H9 (cell line): ENCODE measurements at regions not wholly inside any gene's neighbourhood (a gene's known extent, or its start where the extent isn't known, plus 50 kb on each side); places are given as distances from the start of the nearest gene placed in this dataset.

Source experiments
- DNase-seq: peaks from one replicate; pipeline ENCODE4 v3.0.0-alpha.2; 2017
- H2AFZ ChIP-seq: one replicate; pipeline ENCODE4 v1.6.1; 2013; ENCODE audit warnings: mild to moderate bottlenecking, low read length, control low read depth, moderate library complexity
- H2AK5ac ChIP-seq: 2 replicates; pipeline ENCODE4 v1.6.1; 2013; ENCODE audit warnings: low read length, control low read depth, mixed read lengths; ENCODE audit not compliant: insufficient read length
- H2BK120ac ChIP-seq: one replicate; pipeline ENCODE4 v1.6.1; 2013; ENCODE audit warnings: low read depth, mild to moderate bottlenecking, low read length, control low read depth, inconsistent platforms; ENCODE audit not compliant: poor library complexity, severe bottlenecking
- H2BK12ac ChIP-seq: 2 replicates; pipeline ENCODE4 v1.6.1; 2013; ENCODE audit warnings: low read length, control low read depth, mixed read lengths, low read depth; ENCODE audit not compliant: insufficient read length
- H2BK15ac ChIP-seq: 2 replicates; pipeline ENCODE4 v1.6.1; 2013; ENCODE audit warnings: low read depth, low read length, control low read depth
- H2BK20ac ChIP-seq: one replicate; pipeline ENCODE4 v1.6.1; 2013; ENCODE audit warnings: low read depth, mild to moderate bottlenecking, low read length, control low read depth, inconsistent platforms; ENCODE audit not compliant: poor library complexity, severe bottlenecking
- H2BK5ac ChIP-seq: 2 replicates; pipeline ENCODE4 v1.6.1; 2013; ENCODE audit warnings: low read length, control low read depth, mixed read lengths; ENCODE audit not compliant: insufficient read length
- H3K14ac ChIP-seq: 2 replicates; pipeline ENCODE4 v1.6.1; 2013; ENCODE audit warnings: low read length, control low read depth; ENCODE audit not compliant: insufficient read depth
- H3K18ac ChIP-seq: 2 replicates; pipeline ENCODE4 v1.6.1; 2013; ENCODE audit warnings: low read depth, mild to moderate bottlenecking, mixed read lengths, low read length, control low read depth; ENCODE audit not compliant: insufficient read length
- H3K23ac ChIP-seq: 2 replicates; pipeline ENCODE4 v1.6.1; 2013; ENCODE audit warnings: low read length, control low read depth, mixed read lengths, low read depth; ENCODE audit not compliant: insufficient read length
- H3K23me2 ChIP-seq: 2 replicates; pipeline ENCODE4 v1.6.1; 2013; ENCODE audit warnings: low read depth, mild to moderate bottlenecking, mixed read lengths, low read length, control low read depth; ENCODE audit not compliant: insufficient read length, poor library complexity, severe bottlenecking
- H3K27ac ChIP-seq: 2 replicates; pipeline ENCODE4 v1.5.1; 2013; ENCODE audit warnings: low read length, control low read depth, mixed read lengths, low read depth; ENCODE audit not compliant: insufficient read length
- H3K27me3 ChIP-seq: 2 replicates; pipeline ENCODE4 v1.6.1; 2013; ENCODE audit warnings: low read length, control low read depth, inconsistent platforms; ENCODE audit not compliant: insufficient read depth
- H3K4ac ChIP-seq: 2 replicates; pipeline ENCODE4 v1.6.1; 2013; ENCODE audit warnings: low read depth, mild to moderate bottlenecking, control low read depth, inconsistent platforms, low read length, moderate library complexity
- H3K4me1 ChIP-seq: 2 replicates; pipeline ENCODE4 v1.6.1; 2013; ENCODE audit warnings: low read length, control low read depth, inconsistent platforms; ENCODE audit not compliant: insufficient read depth
- H3K4me2 ChIP-seq: 2 replicates; pipeline ENCODE4 v1.6.1; 2013; ENCODE audit warnings: low read length, control low read depth, mixed read lengths; ENCODE audit not compliant: insufficient read length, insufficient read depth
- H3K56ac ChIP-seq: 2 replicates; pipeline ENCODE4 v1.6.1; 2013; ENCODE audit warnings: low read depth, mild to moderate bottlenecking, mixed read lengths, low read length, control low read depth; ENCODE audit not compliant: insufficient read length
- H3K79me1 ChIP-seq: 2 replicates; pipeline ENCODE4 v1.6.1; 2013; ENCODE audit warnings: low read depth, mild to moderate bottlenecking, moderate library complexity, low read length, control low read depth, inconsistent platforms; ENCODE audit not compliant: insufficient read depth, poor library complexity, severe bottlenecking
- H3K79me2 ChIP-seq: 2 replicates; pipeline ENCODE4 v1.6.1; 2013; ENCODE audit warnings: low read length, control low read depth, inconsistent platforms; ENCODE audit not compliant: insufficient read depth
- H3K9ac ChIP-seq: 2 replicates; pipeline ENCODE4 v1.6.1; 2013; ENCODE audit warnings: low read length, control low read depth, mixed read lengths; ENCODE audit not compliant: insufficient read length; ENCODE audit errors: extremely low read depth
- H3K9me3 ChIP-seq: one replicate; pipeline ENCODE4 v1.6.1; 2013; ENCODE audit warnings: low read depth, low read length, inconsistent platforms; ENCODE audit not compliant: control insufficient read depth
- H3T11ph ChIP-seq: one replicate; pipeline ENCODE4 v1.6.1; 2013; ENCODE audit warnings: mild to moderate bottlenecking, low read length, control low read depth, inconsistent platforms
- H4K20me1 ChIP-seq: one replicate; pipeline ENCODE4 v1.6.1; 2013; ENCODE audit not compliant: control insufficient read depth, insufficient read length, insufficient read depth
- H4K5ac ChIP-seq: 2 replicates; pipeline ENCODE4 v1.6.1; 2013; ENCODE audit warnings: low read depth, mild to moderate bottlenecking, mixed read lengths, low read length, control low read depth; ENCODE audit not compliant: insufficient read length
- H4K8ac ChIP-seq: replicated peaks from 2 replicates; pipeline ENCODE4 v1.6.1; 2013; ENCODE audit warnings: low read length, control low read depth, mixed read lengths, low read depth; ENCODE audit not compliant: insufficient read length
- H4K91ac ChIP-seq: 2 replicates; pipeline ENCODE4 v1.6.1; 2013; ENCODE audit warnings: low read depth, mild to moderate bottlenecking, moderate library complexity, mixed read lengths, low read length, control low read depth; ENCODE audit not compliant: insufficient read length
- H3K27ac Mint-ChIP-seq, 3 experiments: 2 replicates in 2 of 3; 3 replicates in 1 of 3; pipeline ENCODE4 v1.8.0; 2020 to 2021; ENCODE audit warnings: mixed read lengths in 3 of 3, mild to moderate bottlenecking in 1 of 3, moderate library complexity in 1 of 3
- H3K27me3 Mint-ChIP-seq: 2 replicates; pipeline ENCODE4 v1.8.0; 2021; ENCODE audit warnings: low read depth, mild to moderate bottlenecking, moderate library complexity, mixed read lengths
- H3K36me3 Mint-ChIP-seq, 3 experiments: 2 replicates in 2 of 3; 3 replicates in 1 of 3; pipeline ENCODE4 v1.8.0; 2020 to 2021; ENCODE audit warnings: low read depth in 3 of 3, mixed read lengths in 3 of 3; ENCODE audit not compliant: insufficient read depth in 1 of 3
- H3K4me1 Mint-ChIP-seq, 2 experiments: 2 replicates each; pipeline ENCODE4 v1.8.0; 2020; ENCODE audit warnings: mixed read lengths in 2 of 2
- H3K4me3 Mint-ChIP-seq, 2 experiments: 2 replicates in 1 of 2; 3 replicates in 1 of 2; pipeline ENCODE4 v1.8.0; 2020 to 2021; ENCODE audit warnings: mild to moderate bottlenecking in 2 of 2, mixed read lengths in 2 of 2, moderate library complexity in 1 of 2
- H3K9me3 Mint-ChIP-seq, 2 experiments: 2 replicates in 1 of 2; 3 replicates in 1 of 2; pipeline ENCODE4 v1.8.0; 2020; ENCODE audit warnings: mild to moderate bottlenecking in 2 of 2, mixed read lengths in 2 of 2, moderate library complexity in 1 of 2
- WGBS: extraction: QIAGEN DNeasy Blood & Tissue Kit; methylation state at CpG from one replicate; pipeline ENCODE4 v1.1.7; 2013; ENCODE audit warnings: missing lambda C conversion rate, low lambda C conversion rate, mixed read lengths; ENCODE audit not compliant: insufficient read length; ENCODE audit errors: extremely low coverage; 5-methylcytosine and 5-hydroxymethylcytosine counted together
- TF ChIP-seq, protein P1 (sequence below): fragments of 200-600 bp; sonication (generic); conservative IDR thresholded peaks from 3 replicates; pipeline ENCODE4 v1.8.0; 2021; ENCODE audit warnings: antibody characterized with exemption, mild to moderate bottlenecking

DNA sequence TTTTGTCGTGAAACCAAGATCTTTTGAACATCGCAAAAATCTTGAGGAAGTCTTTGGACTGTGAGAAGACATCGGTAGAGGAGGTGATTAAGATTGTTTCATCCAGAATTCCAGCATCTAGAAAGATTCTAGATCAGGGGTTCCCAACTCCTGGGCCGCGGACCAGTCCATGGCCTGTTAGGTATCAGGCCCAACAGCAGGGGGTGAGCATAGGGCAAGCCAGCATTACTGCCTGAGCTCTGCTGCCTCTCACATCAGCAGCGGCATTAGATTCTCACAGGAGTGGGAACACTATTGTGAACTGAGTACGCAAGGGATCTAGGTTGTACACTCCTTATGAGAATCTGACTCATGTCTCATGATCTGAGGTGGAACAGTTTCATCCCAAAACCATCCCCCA lies 600.6 kb upstream of the CDH11 start:
- Histone ChIP-seq H3K56ac (no peak overlapping the region), H3K9me3 (no peaks in the 10 kb centered on the region), H2AK5ac (no peak overlapping the region), H2AFZ (no peak overlapping the region), H4K8ac (no peak overlapping the region), H3T11ph (no peak overlapping the region), H3K14ac (no peak overlapping the region), H2BK12ac (no peak overlapping the region), H4K91ac (no peak overlapping the region), H3K27ac (no peak overlapping the region), H3K4ac (no peak overlapping the region), H4K5ac (no peak overlapping the region), H3K23ac (no peak overlapping the region), H3K79me2 (no peaks in the 10 kb centered on the region), H3K27me3 (no peaks in the 10 kb centered on the region), H3K23me2 (no peaks in the 10 kb centered on the region), H2BK5ac (no peak overlapping the region), H3K4me2 (no peak overlapping the region), H3K9ac (no peak overlapping the region), H2BK120ac (no peak overlapping the region), H4K20me1 (no peaks in the 10 kb centered on the region), H3K79me1 (no peaks in the 10 kb centered on the region), H2BK15ac (no peak overlapping the region), H3K4me1 (0 out of 2 replicates have a peak, but pooled peaks cover 3% of the 10 kb centered on the region), H2BK20ac (no peak overlapping the region), H3K18ac (no peak overlapping the region)
- Mint-ChIP-seq H3K9me3 (no peaks in the 10 kb centered on the region), H3K36me3 (no peaks in the 10 kb centered on the region; a peak in 2 of 7 replicates), H3K4me1 (peaks cover 24 to 26% of the 10 kb centered on the region in 2 experiments), H3K27me3 (peaks cover 3% of the 10 kb centered on the region), H3K27ac (no peak overlapping the region), H3K4me3 (no peak overlapping the region)
- no peak for DNase-seq
- TF ChIP-seq, protein P1, sequence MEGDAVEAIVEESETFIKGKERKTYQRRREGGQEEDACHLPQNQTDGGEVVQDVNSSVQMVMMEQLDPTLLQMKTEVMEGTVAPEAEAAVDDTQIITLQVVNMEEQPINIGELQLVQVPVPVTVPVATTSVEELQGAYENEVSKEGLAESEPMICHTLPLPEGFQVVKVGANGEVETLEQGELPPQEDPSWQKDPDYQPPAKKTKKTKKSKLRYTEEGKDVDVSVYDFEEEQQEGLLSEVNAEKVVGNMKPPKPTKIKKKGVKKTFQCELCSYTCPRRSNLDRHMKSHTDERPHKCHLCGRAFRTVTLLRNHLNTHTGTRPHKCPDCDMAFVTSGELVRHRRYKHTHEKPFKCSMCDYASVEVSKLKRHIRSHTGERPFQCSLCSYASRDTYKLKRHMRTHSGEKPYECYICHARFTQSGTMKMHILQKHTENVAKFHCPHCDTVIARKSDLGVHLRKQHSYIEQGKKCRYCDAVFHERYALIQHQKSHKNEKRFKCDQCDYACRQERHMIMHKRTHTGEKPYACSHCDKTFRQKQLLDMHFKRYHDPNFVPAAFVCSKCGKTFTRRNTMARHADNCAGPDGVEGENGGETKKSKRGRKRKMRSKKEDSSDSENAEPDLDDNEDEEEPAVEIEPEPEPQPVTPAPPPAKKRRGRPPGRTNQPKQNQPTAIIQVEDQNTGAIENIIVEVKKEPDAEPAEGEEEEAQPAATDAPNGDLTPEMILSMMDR, result no peak
- no CpG with 5 or more reads among the region's 7 CpGs for WGBS
